Osteocyte (in vitro differentiated cells): ENCODE measurements at regions not wholly inside any gene's neighbourhood (a gene's known extent, or its start where the extent isn't known, plus 50 kb on each side); places are given as distances from the start of the nearest gene placed in this dataset.

Experiments
- DNase-seq: peaks from one replicate; pipeline ENCODE4 v3.0.0; 2021; ENCODE audit warnings: mixed read lengths; ENCODE audit not compliant: unreplicated experiment; ENCODE audit errors: extremely low spot score
- H3K27ac Mint-ChIP-seq: one replicate; pipeline ENCODE4 v1.8.0; 2021; ENCODE audit warnings: mild to moderate bottlenecking, mixed read lengths; ENCODE audit not compliant: unreplicated experiment
- H3K27me3 Mint-ChIP-seq: one replicate; pipeline ENCODE4 v1.8.0; 2021; ENCODE audit warnings: mixed read lengths; ENCODE audit not compliant: unreplicated experiment
- H3K36me3 Mint-ChIP-seq: one replicate; pipeline ENCODE4 v1.8.0; 2021; ENCODE audit warnings: mixed read lengths; ENCODE audit not compliant: unreplicated experiment
- H3K4me1 Mint-ChIP-seq: one replicate; pipeline ENCODE4 v1.8.0; 2021; ENCODE audit warnings: mixed read lengths; ENCODE audit not compliant: unreplicated experiment
- H3K4me3 Mint-ChIP-seq: one replicate; pipeline ENCODE4 v1.8.0; 2021; ENCODE audit warnings: mild to moderate bottlenecking, moderate library complexity, mixed read lengths; ENCODE audit not compliant: unreplicated experiment
- H3K9me3 Mint-ChIP-seq: one replicate; pipeline ENCODE4 v1.8.0; 2021; ENCODE audit warnings: mixed read lengths; ENCODE audit not compliant: unreplicated experiment
- CTCF ChIP-seq: fragments of 200-600 bp; sonication (generic); IDR thresholded peaks from 2 replicates; pipeline ENCODE4 v1.5.0; 2021; ENCODE audit warnings: antibody characterized with exemption, mild to moderate bottlenecking, moderate library complexity

GRCh38 chr22:47573141-47573540, 810.7 kb downstream of the TBC1D22A start:
- Mint-ChIP-seq H3K36me3 (no peaks in the 10 kb centered on the region), H3K4me1 (no peaks in the 10 kb centered on the region), H3K27me3 (no peaks in the 10 kb centered on the region), H3K4me3 (no peak overlapping the region), H3K27ac (no peak overlapping the region), H3K9me3 (peaks cover 49% of the 10 kb centered on the region)
- DNase-seq = no peak
- TF ChIP-seq CTCF = no peak

- peak; percentile 68 for DNase-seq
- Mint-ChIP-seq H3K27ac (no peak overlapping the region), H3K4me1 (no peaks in the 10 kb centered on the region), H3K9me3 (peaks cover 51% of the 10 kb centered on the region), H3K27me3 (no peaks in the 10 kb centered on the region), H3K36me3 (no peaks in the 10 kb centered on the region), H3K4me3 (no peak overlapping the region)
- TF ChIP-seq CTCF = no peak
Measured at GRCh38 chr22:47572443-47572842, 810.0 kb downstream of the TBC1D22A start.

- TF ChIP-seq CTCF = no peak
- Mint-ChIP-seq H3K4me1 (no peaks in the 10 kb centered on the region), H3K27ac (no peak overlapping the region), H3K36me3 (no peaks in the 10 kb centered on the region), H3K4me3 (no peak overlapping the region), H3K27me3 (no peaks in the 10 kb centered on the region), H3K9me3 (peaks cover 50% of the 10 kb centered on the region)
- peak; percentile 70 for DNase-seq
Measured at GRCh38 chr22:47571616-47572015, 809.2 kb downstream of the TBC1D22A start.

GRCh38 chr22:47570851-47571250, 808.4 kb downstream of the TBC1D22A start:
- peak; percentile 73 for DNase-seq
- Mint-ChIP-seq H3K4me1 (no peaks in the 10 kb centered on the region), H3K27ac (no peak overlapping the region), H3K27me3 (no peaks in the 10 kb centered on the region), H3K36me3 (no peaks in the 10 kb centered on the region), H3K9me3 (peaks cover 48% of the 10 kb centered on the region), H3K4me3 (no peak overlapping the region)
- no peak for TF ChIP-seq CTCF

GRCh38 chr22:47570300-47570685, 807.8 kb downstream of the TBC1D22A start:
- Mint-ChIP-seq H3K9me3 (peaks cover 47% of the 10 kb centered on the region), H3K27me3 (no peaks in the 10 kb centered on the region), H3K4me1 (no peaks in the 10 kb centered on the region), H3K4me3 (no peak overlapping the region), H3K27ac (no peak overlapping the region), H3K36me3 (no peaks in the 10 kb centered on the region)
- peak; percentile 76 for DNase-seq
- no peak for TF ChIP-seq CTCF
